Muscle of arm (tissue), 1 donor: ENCODE measurements at regions not wholly inside any gene's neighbourhood (a gene's known extent, or its start where the extent isn't known, plus 50 kb on each side); places are given as distances from the start of the nearest gene placed in this dataset.
"Not testable (repeated sequence)": the region's sequence is repeated elsewhere in the genome, so short reads cannot be mapped to it uniquely, and the experiment has no call there.

ENCODE experiments used
- DNase-seq: peaks from one replicate; pipeline ENCODE4 v3.0.0-alpha.2; 2013

- no peak for DNase-seq
Measured at GRCh38 chr9:109974918-109975276, 194.9 kb downstream of the PALM2AKAP2 start.

- no peak for DNase-seq
Measured at GRCh38 chr9:109975574-109976295, 195.7 kb downstream of the PALM2AKAP2 start.

- DNase-seq = no peak
Measured at GRCh38 chr9:109976303-109976702, 196.3 kb downstream of the PALM2AKAP2 start.

GRCh38 chr9:109977521-109977920 lies 197.5 kb downstream of the PALM2AKAP2 start:
- no peak for DNase-seq

DNA sequence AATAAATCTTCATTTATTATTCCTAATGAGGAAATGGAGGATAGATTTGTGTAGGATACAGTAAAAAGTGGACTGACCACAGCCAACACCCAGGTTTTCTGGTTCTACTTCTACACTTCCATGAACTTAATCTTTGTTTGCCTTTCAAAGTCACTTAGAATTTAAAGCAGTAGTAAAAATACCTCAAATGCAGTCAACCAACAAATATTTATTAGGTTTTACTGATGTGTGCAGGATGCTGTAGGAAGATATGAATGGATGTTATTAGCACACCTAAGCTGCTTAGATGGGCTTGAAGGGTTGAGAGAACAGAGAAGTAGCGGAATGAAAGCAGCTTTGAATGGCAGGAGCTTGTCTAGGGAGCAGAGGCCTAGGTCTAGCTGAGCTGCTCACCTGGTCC lies 201.1 kb downstream of the PALM2AKAP2 start:
- no peak for DNase-seq

GRCh38 chr9:109986521-109986991 lies 206.6 kb downstream of the PALM2AKAP2 start:
- no peak for DNase-seq

DNA sequence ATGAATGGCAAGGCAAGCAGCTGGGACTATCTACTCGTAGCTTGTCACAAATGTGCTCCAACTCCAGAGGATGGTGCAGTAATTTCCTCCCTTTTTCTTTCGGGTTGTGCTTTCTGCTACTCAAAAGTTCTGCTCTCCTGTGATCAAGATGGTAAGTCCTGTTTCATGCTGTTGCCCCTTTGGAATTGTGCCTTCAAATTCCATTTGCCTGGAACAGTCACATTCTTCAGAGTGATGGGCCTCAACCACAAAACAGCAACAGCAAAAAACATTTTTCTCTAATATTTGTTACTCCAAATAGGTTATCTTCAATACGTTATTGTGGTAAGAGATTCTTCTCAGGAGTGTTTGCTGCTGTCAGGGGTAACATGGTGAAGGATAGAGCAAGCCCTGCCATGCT lies 209.3 kb downstream of the PALM2AKAP2 start:
- no peak for DNase-seq

- DNase-seq = no peak
Measured at GRCh38 chr9:109990541-109990940, 210.5 kb downstream of the PALM2AKAP2 start.

- no peak for DNase-seq
Measured at GRCh38 chr9:109992293-109992692, 212.3 kb downstream of the PALM2AKAP2 start.

DNA sequence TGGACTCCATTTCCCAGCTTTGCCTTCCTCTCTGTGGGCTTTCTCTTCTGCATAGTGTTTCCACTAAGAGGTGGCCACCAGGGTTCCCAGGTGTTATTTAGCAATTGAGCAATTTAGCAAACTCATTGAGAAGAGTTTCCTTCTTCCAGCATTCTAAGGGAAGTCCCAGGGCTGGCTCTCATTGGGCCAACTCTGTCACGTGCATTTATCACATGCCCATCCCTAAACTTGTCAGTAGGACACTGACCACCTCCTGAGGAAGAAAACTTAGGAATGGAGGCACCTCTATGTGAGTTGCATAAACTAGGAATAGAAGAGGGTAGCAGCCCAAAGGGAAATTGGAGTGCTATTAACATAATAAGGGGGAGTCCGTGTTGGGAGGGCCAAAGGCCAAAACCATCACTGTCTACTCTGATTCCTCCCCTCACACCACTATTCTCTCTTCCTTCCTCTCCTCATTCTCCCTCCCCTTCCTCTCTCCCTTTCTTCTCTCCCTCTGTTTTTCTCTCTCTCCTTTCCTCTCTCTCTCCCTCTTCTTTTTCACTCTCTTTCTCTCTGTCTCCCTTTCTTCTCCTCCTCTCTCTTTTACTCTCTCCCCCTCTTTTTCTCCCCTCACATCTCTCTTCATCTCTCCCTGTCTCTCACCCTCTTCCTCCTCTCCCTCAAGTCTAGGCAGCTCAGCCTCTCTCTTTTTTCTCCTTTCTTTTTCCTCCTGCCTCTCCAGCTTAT lies 213.4 kb downstream of the PALM2AKAP2 start:
- no peak for DNase-seq

GRCh38 chr9:109994141-109994540 lies 213.8 kb downstream of the C9orf152 start:
- DNase-seq = no peak

DNA sequence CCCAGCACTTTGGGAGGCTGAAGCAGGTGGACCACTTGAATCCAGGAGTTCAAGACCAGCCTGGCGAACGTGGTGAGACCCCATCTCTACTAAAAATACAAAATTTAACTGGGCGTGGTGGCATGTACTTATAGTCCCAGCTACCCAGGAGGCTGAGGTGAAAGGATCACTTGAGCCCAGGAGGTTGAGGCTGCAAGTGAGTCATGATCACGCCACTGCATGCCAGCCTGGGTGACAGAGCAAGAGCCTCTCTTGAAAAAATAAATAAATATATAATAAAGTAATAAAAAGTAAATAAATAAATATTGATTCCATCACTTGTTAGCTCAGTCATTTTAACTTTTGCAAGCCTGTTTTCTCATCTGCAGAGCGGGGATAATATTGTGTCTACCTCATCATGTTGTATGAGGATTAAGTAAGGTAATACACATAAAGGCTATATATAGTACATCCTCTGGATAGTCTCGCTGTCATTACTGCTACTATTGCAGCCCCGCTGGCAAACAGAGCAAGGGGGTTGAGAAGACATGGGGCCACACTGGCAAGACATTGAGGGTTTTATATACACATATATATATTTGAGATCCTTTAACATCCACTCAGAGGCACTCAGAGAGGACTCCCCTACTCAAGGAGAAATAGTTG lies 210.9 kb downstream of the C9orf152 start:
- no peak for DNase-seq

- DNase-seq = no peak
Measured at GRCh38 chr9:109997682-109998081, 210.3 kb downstream of the C9orf152 start.

GRCh38 chr9:110005521-110005920 lies 202.4 kb downstream of the C9orf152 start:
- DNase-seq = not testable (repeated sequence)

GRCh38 chr9:110006657-110007056 lies 201.3 kb downstream of the C9orf152 start:
- no peak for DNase-seq

DNA sequence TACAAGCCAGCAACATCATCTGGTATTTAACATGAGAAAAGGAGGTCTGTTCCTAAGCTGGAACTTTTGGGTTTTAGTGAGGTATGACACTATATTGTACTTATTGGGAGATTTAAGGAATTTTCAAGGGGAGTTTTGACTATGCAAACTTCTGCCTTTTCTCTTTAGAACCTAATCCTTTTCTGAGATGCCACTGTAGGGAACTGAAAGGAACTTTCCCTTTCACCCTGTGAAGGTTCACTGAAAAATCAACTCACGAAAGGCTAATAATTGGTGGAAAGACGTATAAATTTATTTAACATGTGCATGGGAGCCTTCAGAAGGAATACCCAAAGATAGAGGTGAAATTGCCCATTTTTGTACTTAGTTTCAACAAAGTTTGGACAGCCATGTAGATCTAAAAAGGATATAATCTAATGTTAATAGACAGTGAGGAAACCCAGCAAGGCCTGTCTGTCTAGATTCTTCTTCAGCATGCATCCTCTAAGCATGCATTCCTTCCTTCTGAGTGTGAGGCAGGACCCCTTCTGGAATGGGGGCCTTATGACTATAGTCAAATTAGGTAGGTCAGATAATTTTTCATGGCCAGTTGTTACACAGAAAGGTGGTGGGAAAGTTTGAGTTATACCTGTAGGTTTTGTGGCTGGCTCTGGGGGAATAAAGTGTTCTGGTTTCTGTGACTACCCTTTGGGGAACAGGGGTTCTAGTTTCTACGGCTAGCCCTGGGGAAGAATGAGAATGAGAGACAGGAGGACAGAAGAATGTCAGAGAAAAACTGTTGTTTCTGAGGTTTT lies 200.3 kb downstream of the C9orf152 start:
- DNase-seq = no peak

- no peak for DNase-seq
Measured at GRCh38 chr9:110008663-110009062, 199.3 kb downstream of the C9orf152 start.

DNA sequence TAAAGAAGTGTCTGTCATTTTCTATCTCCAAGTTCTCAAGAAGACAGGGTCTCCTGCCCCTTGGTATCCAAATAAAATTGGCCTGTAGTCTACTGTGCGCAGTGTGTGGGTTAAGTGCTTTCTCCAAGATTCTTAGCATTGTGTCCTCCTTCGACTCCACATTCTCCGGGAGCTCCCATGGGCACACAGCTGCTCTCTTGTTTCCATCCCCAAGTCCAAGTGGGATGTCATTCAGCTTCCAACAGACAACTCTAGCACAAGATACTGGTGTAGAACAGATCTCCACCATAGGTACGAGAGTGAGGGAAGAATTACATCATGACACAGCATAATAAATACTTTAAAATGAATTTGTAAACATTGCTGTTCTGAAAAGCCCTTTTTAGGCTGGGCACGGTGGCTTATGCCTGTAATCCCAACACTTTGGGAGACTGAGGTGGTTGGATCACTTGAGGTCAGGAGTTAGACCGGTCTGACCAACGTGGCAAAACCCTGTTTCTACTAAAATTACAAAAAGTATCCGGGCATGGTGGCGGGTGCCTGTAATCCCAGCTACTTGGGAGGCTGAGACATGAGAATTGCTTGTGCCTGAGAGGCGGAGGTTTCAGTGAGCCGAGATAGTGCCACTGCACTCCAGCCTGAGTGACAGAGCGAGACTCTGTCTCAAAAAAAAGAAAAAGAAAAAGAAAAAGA lies 196.2 kb downstream of the C9orf152 start:
- DNase-seq = no peak

- DNase-seq = no peak
Measured at GRCh38 chr9:110013064-110013463, 194.9 kb downstream of the C9orf152 start.

- DNase-seq = no peak
Measured at GRCh38 chr9:110015759-110016158, 192.2 kb downstream of the C9orf152 start.

- no peak for DNase-seq
Measured at GRCh38 chr9:110016340-110016739, 191.6 kb downstream of the C9orf152 start.
